Neural progenitor cell (in vitro differentiated cells): ENCODE measurements at regions not wholly inside any gene's neighbourhood (a gene's known extent, or its start where the extent isn't known, plus 50 kb on each side); places are given as distances from the start of the nearest gene placed in this dataset.
A peak's percentile ranks its signal among the peaks of the same experiment; 100 is the strongest.

Source experiments
- DNase-seq: peaks from one replicate; pipeline ENCODE4 v3.0.0-alpha.2; 2016; ENCODE audit warnings: low spot score
- H2AFZ ChIP-seq: fragments of 200-600 bp; sonication (generic); replicated peaks from 2 replicates; pipeline ENCODE4 v1.6.1; 2016; ENCODE audit warnings: antibody characterized with exemption
- H3F3A ChIP-seq: fragments of 200-600 bp; sonication (generic); 2 replicates; pipeline ENCODE4 v1.6.1; 2016; ENCODE audit warnings: antibody characterized with exemption, low read depth
- H3K27ac ChIP-seq: fragments of 200-600 bp; sonication (generic); 2 replicates; pipeline ENCODE4 v1.5.1; 2016; ENCODE audit warnings: mild to moderate bottlenecking
- H3K27me3 ChIP-seq: fragments of 200-600 bp; sonication (generic); 2 replicates; pipeline ENCODE4 v1.6.1; 2016; ENCODE audit warnings: mild to moderate bottlenecking, moderate library complexity
- H3K36me3 ChIP-seq: fragments of 200-600 bp; sonication (generic); 2 replicates; pipeline ENCODE4 v1.5.1; 2016
- H3K4me1 ChIP-seq: fragments of 200-600 bp; sonication (generic); 2 replicates; pipeline ENCODE4 v1.6.1; 2016; ENCODE audit warnings: mixed run types
- H3K4me2 ChIP-seq: fragments of 200-600 bp; sonication (generic); 2 replicates; pipeline ENCODE4 v1.6.1; 2016
- H3K4me3 ChIP-seq: fragments of 200-600 bp; sonication (generic); 2 replicates; pipeline ENCODE4 v1.5.1; 2016
- H3K79me2 ChIP-seq: fragments of 200-600 bp; sonication (generic); 2 replicates; pipeline ENCODE4 v1.6.1; 2016; ENCODE audit warnings: low read depth
- H3K9ac ChIP-seq: fragments of 200-600 bp; sonication (generic); 2 replicates; pipeline ENCODE4 v1.6.1; 2016
- H3K9me3 ChIP-seq: fragments of 200-600 bp; sonication (generic); 2 replicates; pipeline ENCODE4 v1.5.1; 2016; ENCODE audit warnings: low read depth
- H4K20me1 ChIP-seq: fragments of 200-600 bp; sonication (generic); 2 replicates; pipeline ENCODE4 v1.6.1; 2016; ENCODE audit warnings: low read depth
- H3K27ac Mint-ChIP-seq: 3 replicates; pipeline ENCODE4 v1.8.0; 2021; ENCODE audit warnings: mixed read lengths
- H3K27me3 Mint-ChIP-seq: 2 replicates; pipeline ENCODE4 v1.8.0; 2022; ENCODE audit warnings: low read depth, mild to moderate bottlenecking, inconsistent platforms, moderate library complexity, mixed read lengths; ENCODE audit not compliant: insufficient read depth
- H3K36me3 Mint-ChIP-seq: 3 replicates; pipeline ENCODE4 v1.8.0; 2021; ENCODE audit warnings: mixed read lengths
- H3K4me1 Mint-ChIP-seq: 3 replicates; pipeline ENCODE4 v1.8.0; 2021; ENCODE audit warnings: mixed read lengths
- H3K4me3 Mint-ChIP-seq: 3 replicates; pipeline ENCODE4 v1.8.0; 2021; ENCODE audit warnings: mild to moderate bottlenecking, moderate library complexity, mixed read lengths
- H3K9me3 Mint-ChIP-seq: 3 replicates; pipeline ENCODE4 v1.8.0; 2020; ENCODE audit warnings: mixed read lengths
- CTCF ChIP-seq: fragments of 200-600 bp; sonication (generic); IDR thresholded peaks from 2 replicates; pipeline ENCODE4 v1.5.1; 2017; ENCODE audit warnings: antibody characterized with exemption, mild to moderate bottlenecking
- EZH2 ChIP-seq: fragments of 200-600 bp; sonication (generic); IDR thresholded peaks from 2 replicates; pipeline ENCODE4 v1.6.1; 2017; ENCODE audit warnings: antibody characterized with exemption, mild to moderate bottlenecking, moderate library complexity
- EZH2phosphoT487 ChIP-seq: fragments of 200-600 bp; sonication (generic); IDR thresholded peaks from 2 replicates; pipeline ENCODE4 v1.6.1; 2017; ENCODE audit warnings: antibody characterized with exemption

GRCh38 chr1:209511169-209511568, 72.3 kb upstream of the CAMK1G start:
- Histone ChIP-seq H3K9me3 (no peaks in the 10 kb centered on the region), H3K27me3 (no peaks in the 10 kb centered on the region), H3K36me3 (no peaks in the 10 kb centered on the region), H3K79me2 (no peaks in the 10 kb centered on the region), H4K20me1 (no peaks in the 10 kb centered on the region), H3K27ac (no peak overlapping the region), H3K4me3 (no peak overlapping the region), H3K9ac (no peak overlapping the region), H3K4me1 (no peaks in the 10 kb centered on the region), H2AFZ (no peak overlapping the region), H3K4me2 (no peak overlapping the region), H3F3A (peaks cover under 1% of the 10 kb centered on the region)
- no peak for TF ChIP-seq EZH2
- no peak for TF ChIP-seq CTCF
- Mint-ChIP-seq H3K27me3 (peaks cover 4% of the 10 kb centered on the region), H3K27ac (no peak overlapping the region), H3K9me3 (no peaks in the 10 kb centered on the region), H3K4me3 (no peak overlapping the region), H3K36me3 (no peaks in the 10 kb centered on the region), H3K4me1 (peaks cover under 1% of the 10 kb centered on the region)
- DNase-seq, result no peak

- H3K36me3 Mint-ChIP-seq, result no peaks in the 10 kb centered on the region
- no peak overlapping the region for H2AFZ ChIP-seq
- peaks cover 16% of the 10 kb centered on the region for H3K4me1 Mint-ChIP-seq
- no peaks in the 10 kb centered on the region for H3K9me3 ChIP-seq
- H3K4me3 ChIP-seq, result no peak overlapping the region
- H3K9ac ChIP-seq, result no peak overlapping the region
- DNase-seq, result no peak
- H3K4me3 Mint-ChIP-seq, result no peak overlapping the region
- no peaks in the 10 kb centered on the region for H3K36me3 ChIP-seq
- H3K4me2 ChIP-seq, result no peak overlapping the region
- no peak overlapping the region for H3K27ac Mint-ChIP-seq
- H3K27me3 Mint-ChIP-seq, result peaks cover 4% of the 10 kb centered on the region
- no peaks in the 10 kb centered on the region for H3K9me3 Mint-ChIP-seq
- H4K20me1 ChIP-seq, result no peaks in the 10 kb centered on the region
- TF ChIP-seq CTCF, result no peak
- no peaks in the 10 kb centered on the region for H3K79me2 ChIP-seq
- H3F3A ChIP-seq, result peaks cover 17% of the 10 kb centered on the region
- no peaks in the 10 kb centered on the region for H3K27me3 ChIP-seq
- H3K27ac ChIP-seq, result no peak overlapping the region
- H3K4me1 ChIP-seq, result peaks cover 16% of the 10 kb centered on the region
Measured at GRCh38 chr1:209512821-209513220, 70.7 kb upstream of the CAMK1G start.

- Mint-ChIP-seq H3K4me3 (no peak overlapping the region), H3K36me3 (no peaks in the 10 kb centered on the region), H3K27ac (no peak overlapping the region), H3K9me3 (no peaks in the 10 kb centered on the region), H3K27me3 (peaks cover 4% of the 10 kb centered on the region), H3K4me1 (peaks cover 17% of the 10 kb centered on the region)
- H3K4me3 ChIP-seq, result no peak overlapping the region
- no peaks in the 10 kb centered on the region for H3K9me3 ChIP-seq
- H3K4me1 ChIP-seq, result peaks cover 17% of the 10 kb centered on the region
- no peaks in the 10 kb centered on the region for H3K27me3 ChIP-seq
- H2AFZ ChIP-seq, result no peak overlapping the region
- H4K20me1 ChIP-seq, result no peaks in the 10 kb centered on the region
- no peaks in the 10 kb centered on the region for H3K36me3 ChIP-seq
- no peak overlapping the region for H3K27ac ChIP-seq
- peaks cover 17% of the 10 kb centered on the region for H3F3A ChIP-seq
- no peaks in the 10 kb centered on the region for H3K79me2 ChIP-seq
- peak; percentile 68 for DNase-seq
- H3K4me2 ChIP-seq, result no peak overlapping the region
- TF ChIP-seq EZH2 (no peak), EZH2phosphoT487 (no peak), CTCF (peak; percentile 75)
- no peak overlapping the region for H3K9ac ChIP-seq
Measured at GRCh38 chr1:209513226-209513625, 70.3 kb upstream of the CAMK1G start.
